Fibroblast of the aortic adventitia (primary cell): ENCODE measurements at regions not wholly inside any gene's neighbourhood (a gene's known extent, or its start where the extent isn't known, plus 50 kb on each side); places are given as distances from the start of the nearest gene placed in this dataset.

Source experiments
- DNase-seq: peaks from one replicate; pipeline ENCODE4 v3.0.0-alpha.2; 2010; ENCODE audit warnings: low read depth
- H3K4me3 ChIP-seq: 2 replicates; pipeline ENCODE4 v1.5.1; 2011; ENCODE audit warnings: low read depth, mild to moderate bottlenecking, control low read depth, low read length, moderate library complexity
- TF ChIP-seq, protein P1 (sequence below): IDR thresholded peaks from 2 replicates; pipeline ENCODE4 v1.5.1; 2011; ENCODE audit warnings: mild to moderate bottlenecking, low read length, control low read depth, inconsistent platforms; ENCODE audit not compliant: insufficient read depth

DNA sequence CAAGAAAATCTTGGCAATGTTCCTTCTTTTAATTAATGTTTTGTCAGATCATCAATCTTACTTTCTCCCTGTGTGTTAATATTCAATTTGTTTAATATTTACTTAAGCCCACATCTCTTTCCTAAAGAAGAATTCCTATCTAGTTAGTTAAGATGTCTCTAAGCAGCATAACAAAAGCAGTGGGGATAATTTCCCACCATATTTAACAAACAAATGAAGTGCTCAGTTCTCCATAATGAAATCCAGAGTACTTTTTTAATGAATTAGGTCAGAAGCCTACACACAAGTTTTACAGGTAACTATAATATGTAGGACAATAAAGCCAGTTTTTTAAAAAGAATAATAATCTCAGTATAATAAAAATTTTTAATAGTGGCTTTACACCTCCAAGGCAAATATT lies 1918.8 kb downstream of the EFNA5 start:
- TF ChIP-seq, protein P1, sequence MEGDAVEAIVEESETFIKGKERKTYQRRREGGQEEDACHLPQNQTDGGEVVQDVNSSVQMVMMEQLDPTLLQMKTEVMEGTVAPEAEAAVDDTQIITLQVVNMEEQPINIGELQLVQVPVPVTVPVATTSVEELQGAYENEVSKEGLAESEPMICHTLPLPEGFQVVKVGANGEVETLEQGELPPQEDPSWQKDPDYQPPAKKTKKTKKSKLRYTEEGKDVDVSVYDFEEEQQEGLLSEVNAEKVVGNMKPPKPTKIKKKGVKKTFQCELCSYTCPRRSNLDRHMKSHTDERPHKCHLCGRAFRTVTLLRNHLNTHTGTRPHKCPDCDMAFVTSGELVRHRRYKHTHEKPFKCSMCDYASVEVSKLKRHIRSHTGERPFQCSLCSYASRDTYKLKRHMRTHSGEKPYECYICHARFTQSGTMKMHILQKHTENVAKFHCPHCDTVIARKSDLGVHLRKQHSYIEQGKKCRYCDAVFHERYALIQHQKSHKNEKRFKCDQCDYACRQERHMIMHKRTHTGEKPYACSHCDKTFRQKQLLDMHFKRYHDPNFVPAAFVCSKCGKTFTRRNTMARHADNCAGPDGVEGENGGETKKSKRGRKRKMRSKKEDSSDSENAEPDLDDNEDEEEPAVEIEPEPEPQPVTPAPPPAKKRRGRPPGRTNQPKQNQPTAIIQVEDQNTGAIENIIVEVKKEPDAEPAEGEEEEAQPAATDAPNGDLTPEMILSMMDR: no peak
- DNase-seq: no peak
- no peak overlapping the region for H3K4me3 ChIP-seq

DNA sequence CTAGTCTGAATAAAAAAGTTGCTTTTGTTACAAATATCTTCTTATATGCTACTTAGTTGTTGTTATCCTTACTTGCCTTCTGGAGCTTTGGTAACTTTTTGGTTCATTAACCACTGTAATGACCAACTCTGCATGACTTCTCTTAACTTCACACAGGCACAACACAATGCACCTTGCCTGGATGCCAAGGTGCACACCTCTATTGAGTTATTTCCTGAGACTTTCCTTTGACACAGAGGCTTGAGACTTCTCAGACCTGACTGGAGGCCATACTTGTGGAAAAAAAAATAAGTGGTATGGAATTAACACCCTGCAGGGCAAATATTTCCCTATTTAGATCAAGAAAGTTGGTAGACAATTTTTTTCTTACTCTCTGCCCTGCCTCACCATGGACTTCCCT lies 1925.6 kb downstream of the EFNA5 start:
- DNase-seq: no peak
- TF ChIP-seq, protein P1: no peak
- H3K4me3 ChIP-seq: no peak overlapping the region

DNA sequence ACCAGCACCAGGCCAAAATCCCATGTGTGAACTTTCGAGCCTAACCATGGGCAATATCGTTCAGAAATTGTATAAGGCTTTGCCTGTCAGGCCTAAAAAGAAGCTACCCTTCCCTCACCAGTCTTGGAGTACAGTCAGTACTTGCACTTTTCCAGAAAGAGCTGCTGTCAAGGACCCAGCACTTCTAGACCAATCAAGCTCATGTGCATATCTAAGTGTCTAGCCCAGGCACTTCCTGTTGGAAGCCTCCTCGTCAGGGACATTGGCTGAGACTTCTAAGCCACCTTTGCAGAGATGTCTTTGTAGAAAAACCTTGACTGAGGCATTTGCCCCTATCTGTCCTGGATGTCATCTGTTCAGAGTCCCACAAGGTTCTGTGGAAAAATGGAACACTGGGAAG lies 1930.5 kb downstream of the EFNA5 start:
- DNase-seq: no peak
- TF ChIP-seq, protein P1: no peak
- H3K4me3 ChIP-seq: no peak overlapping the region

DNA sequence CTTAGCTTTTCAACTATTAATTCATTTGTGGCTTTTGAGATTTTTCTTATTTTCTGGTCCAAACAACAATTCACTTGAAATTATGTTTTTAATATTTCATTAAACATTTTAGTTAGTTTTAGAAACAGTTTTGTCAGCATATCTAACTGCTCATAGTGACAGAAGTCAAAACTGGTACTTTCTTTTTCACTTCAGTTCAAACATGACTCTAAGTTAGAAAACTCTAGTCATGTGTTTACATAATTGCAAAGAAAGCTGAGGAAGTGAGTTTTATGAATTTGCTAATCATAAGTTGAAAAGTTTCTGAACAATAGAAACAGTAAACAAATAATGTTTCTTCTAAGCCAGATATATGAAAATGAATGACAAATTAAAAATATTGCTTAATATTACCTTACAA lies 1931.0 kb downstream of the EFNA5 start:
- TF ChIP-seq, protein P1: no peak
- DNase-seq: no peak
- H3K4me3 ChIP-seq: no peak overlapping the region

DNA sequence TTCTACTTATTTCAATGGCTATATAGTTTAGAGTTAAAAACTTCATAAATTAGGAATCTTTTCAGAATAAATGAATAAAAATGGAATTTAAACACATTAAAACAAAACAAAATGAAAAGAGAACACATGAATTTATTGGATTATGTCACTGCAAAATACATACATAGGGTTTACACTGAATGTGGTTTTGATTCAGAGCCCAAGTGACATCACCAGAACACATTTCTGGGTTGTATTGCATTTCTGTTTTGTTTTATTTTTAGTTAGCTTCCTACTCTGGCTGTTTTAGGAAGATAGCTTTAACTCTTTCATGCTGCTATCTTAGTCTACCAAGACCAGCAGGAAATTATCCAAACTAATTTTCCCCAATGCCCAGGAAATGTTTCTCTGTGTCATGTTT lies 1935.0 kb downstream of the EFNA5 start:
- TF ChIP-seq, protein P1: no peak
- H3K4me3 ChIP-seq: no peak overlapping the region
- DNase-seq: no peak

DNA sequence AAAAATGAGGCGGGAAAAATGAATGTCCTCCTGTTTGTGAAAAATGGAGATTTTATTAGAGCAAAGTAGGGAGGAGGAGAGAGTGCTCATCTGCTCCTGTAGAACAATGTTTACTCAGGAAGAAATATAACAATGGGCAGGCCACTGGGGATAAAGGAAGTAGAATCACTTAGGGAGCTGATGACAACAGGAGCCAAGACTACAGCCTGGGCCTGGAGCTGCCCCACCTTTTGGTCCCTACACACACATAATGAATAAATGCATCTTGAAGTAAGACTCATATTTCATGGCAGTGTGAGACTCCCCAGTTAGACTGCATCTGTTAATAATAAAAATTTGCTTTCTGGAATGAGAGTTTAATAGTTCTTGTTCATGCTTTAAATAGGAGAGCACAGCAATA lies 1939.8 kb downstream of the EFNA5 start:
- DNase-seq: no peak
- H3K4me3 ChIP-seq: no peak overlapping the region
- TF ChIP-seq, protein P1: no peak

DNA sequence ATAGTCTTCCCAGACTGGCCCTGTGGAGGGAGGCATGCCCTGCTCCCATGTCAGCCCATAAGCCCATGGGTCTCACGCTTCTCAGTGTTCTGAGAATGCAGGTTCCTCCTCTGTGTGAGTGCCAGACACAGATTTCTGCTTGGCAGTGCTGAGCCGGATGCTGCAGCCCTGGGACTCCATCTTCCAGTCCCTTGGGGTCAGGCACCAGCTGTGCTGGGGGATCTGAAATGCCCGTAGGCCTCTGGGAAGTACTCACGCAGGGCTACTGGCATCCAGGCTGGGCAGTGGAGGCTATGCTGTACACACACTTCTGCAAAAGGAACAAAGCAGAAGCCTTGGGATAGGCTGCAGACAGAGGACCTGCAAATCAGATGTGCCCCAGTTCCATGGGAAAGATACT lies 1944.6 kb downstream of the EFNA5 start:
- TF ChIP-seq, protein P1: no peak
- DNase-seq: no peak

More for the DNA sequence above, 1944.6 kb downstream of the EFNA5 start:
- no peak overlapping the region for H3K4me3 ChIP-seq
